ENCODE measurements at regions not wholly inside any gene's neighbourhood (a gene's known extent, or its start where the extent isn't known, plus 50 kb on each side); places are given as distances from the start of the nearest gene placed in this dataset.

GRCh38 chr5:7202846-7203245, 193.1 kb upstream of the ADCY2 start:
- H3K4me1 ChIP-seq (ENCODE audit: low read depth), result no peaks in the 10 kb centered on the region
- DNase-seq (ENCODE audit: low read depth in 1 of 2, low spot score in 1 of 2), result no peak
- H3K36me3 ChIP-seq, result no peaks in the 10 kb centered on the region
- no peaks in the 10 kb centered on the region for H3K27me3 ChIP-seq
- no peaks in the 10 kb centered on the region for H3K9me3 ChIP-seq (ENCODE audit: low read depth)
- no peak for TF ChIP-seq CTCF (IDR thresholded peaks at IDR 0.05; ENCODE audit: low read depth, low read length)
- no peak overlapping the region for H3K4me3 ChIP-seq
- no peak overlapping the region for H3K27ac ChIP-seq

- Histone ChIP-seq H3K27ac (no peak overlapping the region), H3K4me1 (ENCODE audit: low read depth) (peaks cover 11% of the 10 kb centered on the region), H3K9me3 (ENCODE audit: low read depth) (no peaks in the 10 kb centered on the region), H3K27me3 (no peaks in the 10 kb centered on the region), H3K4me3 (no peak overlapping the region), H3K36me3 (no peaks in the 10 kb centered on the region)
- no peak for TF ChIP-seq CTCF (IDR thresholded peaks at IDR 0.05; ENCODE audit: low read depth, low read length)
- no peak for DNase-seq (ENCODE audit: low read depth in 1 of 2, low spot score in 1 of 2)
These were observed 188.0 kb upstream of the ADCY2 start for GRCh38 chr5:7207979-7208378.

GRCh38 chr5:7208938-7209337, 187.0 kb upstream of the ADCY2 start:
- peaks cover 11% of the 10 kb centered on the region for H3K4me1 ChIP-seq (ENCODE audit: low read depth)
- no peaks in the 10 kb centered on the region for H3K27me3 ChIP-seq
- DNase-seq (ENCODE audit: low read depth in 1 of 2, low spot score in 1 of 2), result no peak
- no peak overlapping the region for H3K27ac ChIP-seq
- H3K9me3 ChIP-seq (ENCODE audit: low read depth), result no peaks in the 10 kb centered on the region
- H3K4me3 ChIP-seq, result no peak overlapping the region
- TF ChIP-seq CTCF (IDR thresholded peaks at IDR 0.05; ENCODE audit: low read depth, low read length), result no peak
- H3K36me3 ChIP-seq, result no peaks in the 10 kb centered on the region

GRCh38 chr5:7209658-7210057, 186.3 kb upstream of the ADCY2 start:
- H3K36me3 ChIP-seq, result no peaks in the 10 kb centered on the region
- no peak overlapping the region for H3K4me3 ChIP-seq
- H3K27ac ChIP-seq, result no peak overlapping the region
- H3K9me3 ChIP-seq (ENCODE audit: low read depth), result no peaks in the 10 kb centered on the region
- H3K27me3 ChIP-seq, result no peaks in the 10 kb centered on the region
- no peak for DNase-seq (ENCODE audit: low read depth in 1 of 2, low spot score in 1 of 2)
- no peak for TF ChIP-seq CTCF (IDR thresholded peaks at IDR 0.05; ENCODE audit: low read depth, low read length)
- H3K4me1 ChIP-seq (ENCODE audit: low read depth), result peaks cover 11% of the 10 kb centered on the region

- no peak overlapping the region for H3K27ac ChIP-seq
- DNase-seq (ENCODE audit: low read depth in 1 of 2, low spot score in 1 of 2), result no peak
- H3K9me3 ChIP-seq (ENCODE audit: low read depth), result no peaks in the 10 kb centered on the region
- H3K27me3 ChIP-seq, result no peaks in the 10 kb centered on the region
- no peak overlapping the region for H3K4me3 ChIP-seq
- peaks cover 11% of the 10 kb centered on the region for H3K4me1 ChIP-seq (ENCODE audit: low read depth)
- H3K36me3 ChIP-seq, result no peaks in the 10 kb centered on the region
- no peak for TF ChIP-seq CTCF (IDR thresholded peaks at IDR 0.05; ENCODE audit: low read depth, low read length)
These were observed 185.4 kb upstream of the ADCY2 start for GRCh38 chr5:7210549-7210948.

GRCh38 chr5:7213525-7213924, 182.4 kb upstream of the ADCY2 start:
- TF ChIP-seq CTCF (IDR thresholded peaks at IDR 0.05; ENCODE audit: low read depth, low read length), result no peak

More at GRCh38 chr5:7213525-7213924, 182.4 kb upstream of the ADCY2 start:
- Histone ChIP-seq H3K4me3 (no peak overlapping the region), H3K27me3 (no peaks in the 10 kb centered on the region), H3K9me3 (ENCODE audit: low read depth) (no peaks in the 10 kb centered on the region), H3K36me3 (no peaks in the 10 kb centered on the region), H3K27ac (no peak overlapping the region), H3K4me1 (ENCODE audit: low read depth) (peaks cover 11% of the 10 kb centered on the region)
- DNase-seq (ENCODE audit: low read depth in 1 of 2, low spot score in 1 of 2), result no peak
